Loucy (cell line): ENCODE measurements at regions not wholly inside any gene's neighbourhood (a gene's known extent, or its start where the extent isn't known, plus 50 kb on each side); places are given as distances from the start of the nearest gene placed in this dataset.
"Not testable (repeated sequence)": the region's sequence is repeated elsewhere in the genome, so short reads cannot be mapped to it uniquely, and the experiment has no call there.

Experiments used
- H2AFZ ChIP-seq: fragments of 200-600 bp; sonication (generic); 2 replicates; pipeline ENCODE4 v1.6.0; 2016; ENCODE audit warnings: antibody characterized with exemption, mild to moderate bottlenecking, low read length, moderate library complexity
- H3F3A ChIP-seq: fragments of 200-600 bp; 2 replicates; pipeline ENCODE4 v1.6.0; 2016; ENCODE audit warnings: antibody characterized with exemption, low read depth, mild to moderate bottlenecking
- H3K27me3 ChIP-seq: fragments of 200-600 bp; sonication (generic); 2 replicates; pipeline ENCODE4 v1.6.1; 2014; ENCODE audit warnings: low read length, mild to moderate bottlenecking; ENCODE audit not compliant: insufficient read depth, poor library complexity, severe bottlenecking
- H3K36me3 ChIP-seq: fragments of 200-600 bp; sonication (generic); 2 replicates; pipeline ENCODE4 v1.6.1; 2016; ENCODE audit warnings: low read length; ENCODE audit not compliant: insufficient read depth
- H3K4me1 ChIP-seq: fragments of 200-600 bp; sonication (generic); 2 replicates; pipeline ENCODE4 v1.5.1; 2014; ENCODE audit warnings: low read length, mild to moderate bottlenecking; ENCODE audit not compliant: insufficient read depth, poor library complexity, severe bottlenecking
- H3K4me2 ChIP-seq: fragments of 200-600 bp; sonication (generic); 2 replicates; pipeline ENCODE4 v1.6.0; 2014; ENCODE audit warnings: antibody characterized with exemption, low read length, low read depth, mild to moderate bottlenecking; ENCODE audit not compliant: poor library complexity, severe bottlenecking
- H3K4me3 ChIP-seq: fragments of 200-600 bp; sonication (generic); 2 replicates; pipeline ENCODE4 v1.5.1; 2014; ENCODE audit warnings: low read length, mild to moderate bottlenecking, mixed read lengths; ENCODE audit not compliant: poor library complexity, severe bottlenecking
- H3K79me2 ChIP-seq: fragments of 200-600 bp; sonication (generic); 2 replicates; pipeline ENCODE4 v1.6.1; 2014; ENCODE audit warnings: low read length; ENCODE audit not compliant: insufficient read depth
- H3K9ac ChIP-seq: fragments of 200-600 bp; sonication (generic); 2 replicates; pipeline ENCODE4 v1.6.0; 2014; ENCODE audit warnings: mild to moderate bottlenecking, low read depth, low read length, moderate library complexity; ENCODE audit not compliant: poor library complexity, severe bottlenecking
- H3K9me2 ChIP-seq: fragments of 200-600 bp; sonication (generic); replicated peaks from 2 replicates; pipeline ENCODE4 v1.6.1; 2016; ENCODE audit warnings: low read depth, low read length, mixed read lengths
- H3K9me3 ChIP-seq: fragments of 200-600 bp; sonication (generic); 2 replicates; pipeline ENCODE4 v1.6.1; 2014; ENCODE audit warnings: mild to moderate bottlenecking, antibody characterized with exemption, low read length, low read depth; ENCODE audit not compliant: insufficient read depth
- H4K20me1 ChIP-seq: fragments of 200-600 bp; sonication (generic); 2 replicates; pipeline ENCODE4 v1.6.0; 2014; ENCODE audit warnings: antibody characterized with exemption, low read length, mild to moderate bottlenecking; ENCODE audit not compliant: insufficient read depth, poor library complexity, severe bottlenecking
- CTCF ChIP-seq: fragments of 200-600 bp; sonication (generic); conservative IDR thresholded peaks from 2 replicates; pipeline ENCODE4 v1.5.1; 2014; ENCODE audit warnings: mild to moderate bottlenecking, antibody characterized with exemption, low read length
- EZH2phosphoT487 ChIP-seq: fragments of 200-600 bp; IDR thresholded peaks from 2 replicates; pipeline ENCODE4 v1.6.1; 2018; ENCODE audit warnings: antibody characterized with exemption, mild to moderate bottlenecking, moderate library complexity, borderline replicate concordance

- no peaks in the 10 kb centered on the region for H3K4me1 ChIP-seq
- H3K4me3 ChIP-seq = no peak overlapping the region
- H3K4me2 ChIP-seq = no peak overlapping the region
- H3K9me2 ChIP-seq = no peaks in the 10 kb centered on the region
- H4K20me1 ChIP-seq = no peaks in the 10 kb centered on the region
- H3K27me3 ChIP-seq = no peaks in the 10 kb centered on the region
- no peak for TF ChIP-seq CTCF
- TF ChIP-seq EZH2phosphoT487 = no peak
- H3K79me2 ChIP-seq = no peaks in the 10 kb centered on the region
- H3K9ac ChIP-seq = no peak overlapping the region
- no peaks in the 10 kb centered on the region for H3K9me3 ChIP-seq
- no peak overlapping the region for H2AFZ ChIP-seq
- H3K36me3 ChIP-seq = no peaks in the 10 kb centered on the region
- no peaks in the 10 kb centered on the region for H3F3A ChIP-seq
These were observed 246.3 kb downstream of the LRRC70 start for GRCh38 chr5:62824936-62825335.

DNA sequence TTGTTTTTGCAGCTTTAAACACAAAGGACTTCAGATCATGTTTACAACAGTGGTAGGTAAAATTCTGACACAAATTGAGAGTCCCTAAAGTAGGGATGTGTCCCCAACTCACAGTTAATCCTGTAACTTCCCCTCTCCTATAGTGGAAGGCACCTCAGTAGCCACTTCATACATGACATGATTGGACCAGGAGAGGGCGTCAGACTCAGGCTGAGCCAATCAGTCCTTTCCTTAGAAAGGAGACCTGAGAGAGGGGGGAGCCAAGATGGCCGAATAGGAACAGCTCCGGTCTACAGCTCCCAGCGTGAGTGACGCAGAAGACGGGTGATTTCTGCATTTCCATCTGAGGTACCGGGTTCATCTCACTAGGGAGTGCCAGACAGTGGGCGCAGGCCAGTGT, 238.4 kb downstream of the LRRC70 start:
- H3K9ac ChIP-seq, H3K36me3 ChIP-seq, H3F3A ChIP-seq, H3K4me1 ChIP-seq, H2AFZ ChIP-seq, H3K4me3 ChIP-seq, H3K79me2 ChIP-seq, H4K20me1 ChIP-seq, H3K4me2 ChIP-seq, H3K27me3 ChIP-seq, H3K9me2 ChIP-seq, H3K9me3 ChIP-seq: not testable (repeated sequence)

DNA sequence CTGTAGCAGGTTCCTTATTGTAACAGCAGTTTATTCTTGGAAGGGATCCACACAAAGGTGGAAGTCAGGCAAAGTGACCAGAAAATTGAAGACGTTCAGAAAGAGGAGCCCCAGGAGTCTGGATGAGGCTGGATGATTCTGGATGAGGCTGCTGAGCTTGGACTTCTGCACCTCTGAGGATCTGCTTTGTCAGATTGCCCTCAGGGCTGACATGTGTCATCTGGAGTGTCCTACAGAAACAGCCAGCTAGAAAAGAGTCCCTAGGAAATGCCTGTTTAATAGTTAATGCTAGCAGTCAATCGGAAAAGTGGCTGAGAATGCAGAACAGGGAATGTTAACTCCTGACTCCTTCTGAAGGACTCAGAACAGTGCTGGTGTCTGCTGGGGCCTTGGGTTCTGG, 236.4 kb downstream of the LRRC70 start:
- Histone ChIP-seq H3K36me3 (no peaks in the 10 kb centered on the region), H3K4me1 (no peaks in the 10 kb centered on the region), H3K9me3 (no peaks in the 10 kb centered on the region), H2AFZ (no peak overlapping the region), H3K79me2 (no peaks in the 10 kb centered on the region), H3F3A (no peaks in the 10 kb centered on the region), H4K20me1 (no peaks in the 10 kb centered on the region), H3K4me2 (no peak overlapping the region), H3K9me2 (no peaks in the 10 kb centered on the region), H3K9ac (no peak overlapping the region), H3K4me3 (no peak overlapping the region), H3K27me3 (no peaks in the 10 kb centered on the region)
- TF ChIP-seq CTCF (no peak), EZH2phosphoT487 (no peak)

GRCh38 chr5:62812621-62813255, 234.1 kb downstream of the LRRC70 start:
- H3K36me3 ChIP-seq = no peaks in the 10 kb centered on the region
- H3K27me3 ChIP-seq = no peaks in the 10 kb centered on the region
- no peaks in the 10 kb centered on the region for H3F3A ChIP-seq
- no peak overlapping the region for H3K4me2 ChIP-seq
- no peaks in the 10 kb centered on the region for H3K9me3 ChIP-seq
- H3K9me2 ChIP-seq = no peaks in the 10 kb centered on the region
- no peak overlapping the region for H3K9ac ChIP-seq
- no peaks in the 10 kb centered on the region for H3K79me2 ChIP-seq
- TF ChIP-seq CTCF = no peak
- no peak for TF ChIP-seq EZH2phosphoT487
- no peaks in the 10 kb centered on the region for H3K4me1 ChIP-seq
- no peak overlapping the region for H2AFZ ChIP-seq
- no peaks in the 10 kb centered on the region for H4K20me1 ChIP-seq
- no peak overlapping the region for H3K4me3 ChIP-seq

GRCh38 chr5:62804819-62805218, 226.2 kb downstream of the LRRC70 start:
- not testable (repeated sequence) for H3K9me3 ChIP-seq, H3K9ac ChIP-seq, H3K9me2 ChIP-seq, H3K4me3 ChIP-seq, H3K79me2 ChIP-seq, H3F3A ChIP-seq, H3K36me3 ChIP-seq, H3K4me2 ChIP-seq, H3K4me1 ChIP-seq, H3K27me3 ChIP-seq, H4K20me1 ChIP-seq, H2AFZ ChIP-seq
